Neural progenitor cell (in vitro differentiated cells): ENCODE measurements at regions not wholly inside any gene's neighbourhood (a gene's known extent, or its start where the extent isn't known, plus 50 kb on each side); places are given as distances from the start of the nearest gene placed in this dataset.

Source experiments
- DNase-seq: peaks from one replicate; pipeline ENCODE4 v3.0.0-alpha.2; 2016; ENCODE audit warnings: low spot score
- H2AFZ ChIP-seq: fragments of 200-600 bp; sonication (generic); replicated peaks from 2 replicates; pipeline ENCODE4 v1.6.1; 2016; ENCODE audit warnings: antibody characterized with exemption
- H3F3A ChIP-seq: fragments of 200-600 bp; sonication (generic); 2 replicates; pipeline ENCODE4 v1.6.1; 2016; ENCODE audit warnings: antibody characterized with exemption, low read depth
- H3K27ac ChIP-seq: fragments of 200-600 bp; sonication (generic); 2 replicates; pipeline ENCODE4 v1.5.1; 2016; ENCODE audit warnings: mild to moderate bottlenecking
- H3K27me3 ChIP-seq: fragments of 200-600 bp; sonication (generic); 2 replicates; pipeline ENCODE4 v1.6.1; 2016; ENCODE audit warnings: mild to moderate bottlenecking, moderate library complexity
- H3K36me3 ChIP-seq: fragments of 200-600 bp; sonication (generic); 2 replicates; pipeline ENCODE4 v1.5.1; 2016
- H3K4me1 ChIP-seq: fragments of 200-600 bp; sonication (generic); 2 replicates; pipeline ENCODE4 v1.6.1; 2016; ENCODE audit warnings: mixed run types
- H3K4me2 ChIP-seq: fragments of 200-600 bp; sonication (generic); 2 replicates; pipeline ENCODE4 v1.6.1; 2016
- H3K4me3 ChIP-seq: fragments of 200-600 bp; sonication (generic); 2 replicates; pipeline ENCODE4 v1.5.1; 2016
- H3K79me2 ChIP-seq: fragments of 200-600 bp; sonication (generic); 2 replicates; pipeline ENCODE4 v1.6.1; 2016; ENCODE audit warnings: low read depth
- H3K9ac ChIP-seq: fragments of 200-600 bp; sonication (generic); 2 replicates; pipeline ENCODE4 v1.6.1; 2016
- H3K9me3 ChIP-seq: fragments of 200-600 bp; sonication (generic); 2 replicates; pipeline ENCODE4 v1.5.1; 2016; ENCODE audit warnings: low read depth
- H4K20me1 ChIP-seq: fragments of 200-600 bp; sonication (generic); 2 replicates; pipeline ENCODE4 v1.6.1; 2016; ENCODE audit warnings: low read depth
- H3K27ac Mint-ChIP-seq: 3 replicates; pipeline ENCODE4 v1.8.0; 2021; ENCODE audit warnings: mixed read lengths
- H3K27me3 Mint-ChIP-seq: 2 replicates; pipeline ENCODE4 v1.8.0; 2022; ENCODE audit warnings: low read depth, mild to moderate bottlenecking, inconsistent platforms, moderate library complexity, mixed read lengths; ENCODE audit not compliant: insufficient read depth
- H3K36me3 Mint-ChIP-seq: 3 replicates; pipeline ENCODE4 v1.8.0; 2021; ENCODE audit warnings: mixed read lengths
- H3K4me1 Mint-ChIP-seq: 3 replicates; pipeline ENCODE4 v1.8.0; 2021; ENCODE audit warnings: mixed read lengths
- H3K4me3 Mint-ChIP-seq: 3 replicates; pipeline ENCODE4 v1.8.0; 2021; ENCODE audit warnings: mild to moderate bottlenecking, moderate library complexity, mixed read lengths
- H3K9me3 Mint-ChIP-seq: 3 replicates; pipeline ENCODE4 v1.8.0; 2020; ENCODE audit warnings: mixed read lengths
- EZH2 ChIP-seq: fragments of 200-600 bp; sonication (generic); IDR thresholded peaks from 2 replicates; pipeline ENCODE4 v1.6.1; 2017; ENCODE audit warnings: antibody characterized with exemption, mild to moderate bottlenecking, moderate library complexity
- EZH2phosphoT487 ChIP-seq: fragments of 200-600 bp; sonication (generic); IDR thresholded peaks from 2 replicates; pipeline ENCODE4 v1.6.1; 2017; ENCODE audit warnings: antibody characterized with exemption
- TF ChIP-seq, protein P1 (sequence below): fragments of 200-600 bp; sonication (generic); IDR thresholded peaks from 2 replicates; pipeline ENCODE4 v1.5.1; 2017; ENCODE audit warnings: antibody characterized with exemption, mild to moderate bottlenecking

DNA sequence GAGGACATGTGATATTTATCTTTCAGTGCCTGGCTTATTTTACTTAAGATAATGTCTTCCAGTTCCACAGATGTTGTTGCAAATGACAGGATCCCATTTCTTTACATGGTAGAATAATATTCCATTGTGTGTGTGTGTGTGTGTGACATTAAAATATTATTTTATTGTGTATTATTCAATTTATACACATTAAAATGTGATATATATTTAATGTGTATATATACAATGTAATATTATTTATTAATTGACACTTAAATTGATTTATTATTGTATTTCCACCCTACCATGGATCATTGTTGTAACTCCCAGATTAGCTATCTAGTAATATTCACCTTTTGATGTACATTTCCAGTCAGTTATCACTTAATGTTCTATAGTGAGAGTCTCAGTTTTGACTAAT, 1422.5 kb upstream of the ADGRB3 start:
- no peaks in the 10 kb centered on the region for H3F3A ChIP-seq
- no peak for DNase-seq
- Mint-ChIP-seq H3K9me3 (no peaks in the 10 kb centered on the region), H3K4me3 (no peak overlapping the region), H3K27ac (no peak overlapping the region), H3K27me3 (no peaks in the 10 kb centered on the region), H3K4me1 (no peaks in the 10 kb centered on the region), H3K36me3 (no peaks in the 10 kb centered on the region)
- H3K4me3 ChIP-seq = no peak overlapping the region
- H3K4me2 ChIP-seq = no peak overlapping the region
- H3K27ac ChIP-seq = no peak overlapping the region
- H3K36me3 ChIP-seq = no peaks in the 10 kb centered on the region
- no peaks in the 10 kb centered on the region for H3K4me1 ChIP-seq
- no peak overlapping the region for H3K9ac ChIP-seq
- TF ChIP-seq EZH2 = no peak
- no peak for TF ChIP-seq EZH2phosphoT487
- TF ChIP-seq, protein P1, sequence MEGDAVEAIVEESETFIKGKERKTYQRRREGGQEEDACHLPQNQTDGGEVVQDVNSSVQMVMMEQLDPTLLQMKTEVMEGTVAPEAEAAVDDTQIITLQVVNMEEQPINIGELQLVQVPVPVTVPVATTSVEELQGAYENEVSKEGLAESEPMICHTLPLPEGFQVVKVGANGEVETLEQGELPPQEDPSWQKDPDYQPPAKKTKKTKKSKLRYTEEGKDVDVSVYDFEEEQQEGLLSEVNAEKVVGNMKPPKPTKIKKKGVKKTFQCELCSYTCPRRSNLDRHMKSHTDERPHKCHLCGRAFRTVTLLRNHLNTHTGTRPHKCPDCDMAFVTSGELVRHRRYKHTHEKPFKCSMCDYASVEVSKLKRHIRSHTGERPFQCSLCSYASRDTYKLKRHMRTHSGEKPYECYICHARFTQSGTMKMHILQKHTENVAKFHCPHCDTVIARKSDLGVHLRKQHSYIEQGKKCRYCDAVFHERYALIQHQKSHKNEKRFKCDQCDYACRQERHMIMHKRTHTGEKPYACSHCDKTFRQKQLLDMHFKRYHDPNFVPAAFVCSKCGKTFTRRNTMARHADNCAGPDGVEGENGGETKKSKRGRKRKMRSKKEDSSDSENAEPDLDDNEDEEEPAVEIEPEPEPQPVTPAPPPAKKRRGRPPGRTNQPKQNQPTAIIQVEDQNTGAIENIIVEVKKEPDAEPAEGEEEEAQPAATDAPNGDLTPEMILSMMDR = no peak
- no peaks in the 10 kb centered on the region for H4K20me1 ChIP-seq
- H3K9me3 ChIP-seq = no peaks in the 10 kb centered on the region
- H3K79me2 ChIP-seq = no peaks in the 10 kb centered on the region
- H3K27me3 ChIP-seq = no peaks in the 10 kb centered on the region
- H2AFZ ChIP-seq = no peak overlapping the region

- Histone ChIP-seq H3K9me3 (no peaks in the 10 kb centered on the region), H3K4me2 (no peak overlapping the region), H3K36me3 (no peaks in the 10 kb centered on the region), H3K4me1 (no peaks in the 10 kb centered on the region), H3K9ac (no peak overlapping the region), H3K27ac (no peak overlapping the region), H3F3A (no peaks in the 10 kb centered on the region), H3K27me3 (no peaks in the 10 kb centered on the region), H3K4me3 (no peak overlapping the region), H4K20me1 (no peaks in the 10 kb centered on the region), H3K79me2 (no peaks in the 10 kb centered on the region), H2AFZ (no peak overlapping the region)
- DNase-seq = no peak
- no peak overlapping the region for H3K27ac Mint-ChIP-seq
- no peaks in the 10 kb centered on the region for H3K36me3 Mint-ChIP-seq
- H3K4me1 Mint-ChIP-seq = no peaks in the 10 kb centered on the region
- TF ChIP-seq EZH2 (no peak), EZH2phosphoT487 (no peak)
- TF ChIP-seq, protein P1 = no peak
- H3K27me3 Mint-ChIP-seq = no peaks in the 10 kb centered on the region
- no peak overlapping the region for H3K4me3 Mint-ChIP-seq
- H3K9me3 Mint-ChIP-seq = no peaks in the 10 kb centered on the region
Measured at GRCh38 chr6:67210450-67210849, 1424.6 kb upstream of the ADGRB3 start.

- Histone ChIP-seq H3K9me3 (no peaks in the 10 kb centered on the region), H3K4me3 (no peak overlapping the region), H3K27me3 (no peaks in the 10 kb centered on the region), H3K9ac (no peak overlapping the region), H3K79me2 (no peaks in the 10 kb centered on the region), H3K4me1 (no peaks in the 10 kb centered on the region), H4K20me1 (no peaks in the 10 kb centered on the region), H3F3A (no peaks in the 10 kb centered on the region), H3K36me3 (no peaks in the 10 kb centered on the region), H2AFZ (no peak overlapping the region), H3K27ac (no peak overlapping the region), H3K4me2 (no peak overlapping the region)
- Mint-ChIP-seq H3K4me1 (no peaks in the 10 kb centered on the region), H3K36me3 (no peaks in the 10 kb centered on the region), H3K27me3 (peaks cover 2% of the 10 kb centered on the region), H3K4me3 (no peak overlapping the region), H3K9me3 (peaks cover 9% of the 10 kb centered on the region), H3K27ac (no peak overlapping the region)
- TF ChIP-seq EZH2phosphoT487 (no peak), EZH2 (no peak)
- TF ChIP-seq, protein P1 = no peak
- no peak for DNase-seq
Measured at GRCh38 chr6:67201563-67201962, 1433.5 kb upstream of the ADGRB3 start.
